Lower leg skin (tissue), 3 donors: ENCODE measurements at regions not wholly inside any gene's neighbourhood (a gene's known extent, or its start where the extent isn't known, plus 50 kb on each side); places are given as distances from the start of the nearest gene placed in this dataset.

ENCODE experiments used
- CTCF ChIP-seq, 3 donors: fragments of 450-650 bp; IDR thresholded peaks; one replicate each; pipeline ENCODE4 v1.5.1; 2016; ENCODE audit warnings: antibody characterized with exemption in 3 of 3, mild to moderate bottlenecking in 3 of 3, moderate library complexity in 2 of 3
- POLR2A ChIP-seq, 2 donors: fragments of 450-650 bp; IDR thresholded peaks; one replicate each; pipeline ENCODE4 v1.6.1; 2016 to 2017; ENCODE audit warnings: antibody characterized with exemption in 2 of 2, mild to moderate bottlenecking in 1 of 2, moderate library complexity in 1 of 2

- TF ChIP-seq CTCF (IDR thresholded peaks at IDR 0.05), result no peak
- no peak for TF ChIP-seq POLR2A (IDR thresholded peaks at IDR 0.05)
These were observed 199.7 kb upstream of the SLC14A2 start for GRCh38 chr18:45415614-45416013.
